ENCODE measurements at regions not wholly inside any gene's neighbourhood (a gene's known extent, or its start where the extent isn't known, plus 50 kb on each side); places are given as distances from the start of the nearest gene placed in this dataset.

DNA sequence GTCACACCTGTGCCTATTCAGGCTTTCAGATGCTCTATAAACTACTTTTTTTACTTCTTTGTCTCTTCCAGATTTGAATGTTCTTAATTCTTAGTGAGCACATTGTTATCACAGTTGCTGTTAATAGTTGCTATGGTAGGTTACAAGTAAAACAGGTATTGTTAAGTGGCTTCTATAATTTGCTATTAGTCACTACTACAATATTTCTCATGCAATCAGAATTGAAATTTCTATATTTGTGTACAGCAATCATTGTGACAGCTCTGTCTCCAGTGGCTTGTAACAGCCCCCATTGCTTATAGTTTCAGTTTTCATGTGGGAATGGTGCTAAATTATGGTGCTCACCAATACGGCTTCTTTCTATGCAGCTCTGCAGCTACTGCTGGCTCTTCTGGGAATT lies 318.4 kb upstream of the GOLIM4 start:
- H3K36me3 Mint-ChIP-seq (ENCODE audit: low read depth): no peaks in the 10 kb centered on the region
- no peak overlapping the region for H3K27ac Mint-ChIP-seq
- no peak overlapping the region for H3K4me3 Mint-ChIP-seq
- DNase-seq: no peak
- no peaks in the 10 kb centered on the region for H3K4me1 Mint-ChIP-seq (ENCODE audit: low read depth)
- H3K27me3 Mint-ChIP-seq: no peaks in the 10 kb centered on the region
- peaks cover 7% of the 10 kb centered on the region for H3K9me3 Mint-ChIP-seq

DNA sequence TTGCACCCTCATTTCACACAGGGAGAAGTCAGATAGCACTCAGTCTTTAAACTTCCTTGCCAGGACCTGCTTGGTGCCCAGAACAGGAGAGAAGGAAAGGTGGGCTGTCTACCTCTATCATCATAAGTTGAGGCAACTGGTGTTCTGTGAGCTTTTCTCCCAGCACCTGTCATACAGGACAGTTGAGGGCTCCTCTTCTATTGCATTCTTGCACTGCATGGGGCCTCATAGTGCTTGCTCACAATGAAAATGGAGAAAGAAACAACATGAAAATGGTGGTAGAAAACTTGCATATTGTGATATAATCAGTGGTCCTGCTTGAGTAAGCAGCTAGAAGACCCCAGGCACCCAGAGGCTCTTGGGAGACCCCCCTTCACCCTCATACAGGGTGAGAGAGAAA lies 311.7 kb upstream of the GOLIM4 start:
- no peaks in the 10 kb centered on the region for H3K36me3 Mint-ChIP-seq (ENCODE audit: low read depth)
- H3K27me3 Mint-ChIP-seq: no peaks in the 10 kb centered on the region
- H3K27ac Mint-ChIP-seq: no peak overlapping the region
- H3K4me3 Mint-ChIP-seq: no peak overlapping the region
- no peak for DNase-seq
- no peaks in the 10 kb centered on the region for H3K4me1 Mint-ChIP-seq (ENCODE audit: low read depth)
- peaks cover 5% of the 10 kb centered on the region for H3K9me3 Mint-ChIP-seq

DNA sequence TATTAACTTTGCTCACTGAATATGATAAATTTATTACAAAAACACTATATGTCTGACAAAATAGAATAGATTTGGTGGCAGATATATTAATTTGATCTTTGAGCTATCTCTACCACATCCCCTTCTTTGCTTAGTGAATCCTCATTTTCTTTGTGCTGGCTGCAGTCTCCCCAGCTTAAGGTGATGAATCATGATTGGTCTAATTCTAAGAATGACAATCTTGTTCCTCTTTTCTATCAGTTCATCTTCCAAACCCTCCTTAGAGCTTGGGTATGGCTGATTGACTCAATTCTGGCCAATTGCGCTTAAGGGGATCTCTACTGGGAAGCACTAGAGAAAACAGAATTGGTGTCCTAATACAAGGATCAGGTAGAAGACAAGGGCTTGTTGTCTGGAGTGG lies 309.6 kb upstream of the GOLIM4 start:
- no peaks in the 10 kb centered on the region for H3K27me3 Mint-ChIP-seq
- H3K27ac Mint-ChIP-seq: no peak overlapping the region
- H3K9me3 Mint-ChIP-seq: peaks cover 6% of the 10 kb centered on the region
- no peaks in the 10 kb centered on the region for H3K36me3 Mint-ChIP-seq (ENCODE audit: low read depth)
- no peak for DNase-seq
- H3K4me1 Mint-ChIP-seq (ENCODE audit: low read depth): no peaks in the 10 kb centered on the region
- H3K4me3 Mint-ChIP-seq: no peak overlapping the region

DNA sequence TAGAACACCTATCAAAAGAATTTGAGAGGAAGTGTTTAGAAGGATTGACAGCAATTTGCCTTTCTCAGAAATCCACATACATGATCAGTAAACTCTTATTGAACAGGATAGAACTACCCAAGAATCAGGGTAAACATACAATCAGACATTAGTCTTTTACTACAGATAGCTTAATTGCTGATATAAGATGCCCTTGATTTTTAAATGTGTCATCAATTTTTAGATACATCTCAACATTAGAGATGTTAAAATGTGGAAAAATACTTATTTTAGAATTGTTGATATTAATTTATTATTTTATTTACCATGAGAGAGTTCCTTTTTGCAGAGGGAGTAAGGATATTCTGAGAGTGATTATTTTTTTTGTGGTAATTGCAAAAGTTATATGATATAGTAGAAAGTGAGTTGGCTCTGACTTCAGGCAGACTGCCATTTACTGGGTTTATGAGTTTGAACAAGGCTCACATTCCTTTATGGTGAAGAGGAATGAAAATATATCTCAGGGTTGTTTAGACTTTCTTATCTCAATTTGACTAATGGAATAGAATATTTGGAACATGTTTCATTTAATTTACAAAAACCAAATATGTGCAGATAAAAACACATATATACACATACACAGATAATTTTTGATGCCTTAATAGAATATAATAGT lies 302.8 kb upstream of the GOLIM4 start:
- no peaks in the 10 kb centered on the region for H3K36me3 Mint-ChIP-seq (ENCODE audit: low read depth)
- DNase-seq: no peak
- no peak overlapping the region for H3K4me3 Mint-ChIP-seq
- H3K9me3 Mint-ChIP-seq: peaks cover 3% of the 10 kb centered on the region
- no peaks in the 10 kb centered on the region for H3K27me3 Mint-ChIP-seq
- no peak overlapping the region for H3K27ac Mint-ChIP-seq
- H3K4me1 Mint-ChIP-seq (ENCODE audit: low read depth): no peaks in the 10 kb centered on the region

DNA sequence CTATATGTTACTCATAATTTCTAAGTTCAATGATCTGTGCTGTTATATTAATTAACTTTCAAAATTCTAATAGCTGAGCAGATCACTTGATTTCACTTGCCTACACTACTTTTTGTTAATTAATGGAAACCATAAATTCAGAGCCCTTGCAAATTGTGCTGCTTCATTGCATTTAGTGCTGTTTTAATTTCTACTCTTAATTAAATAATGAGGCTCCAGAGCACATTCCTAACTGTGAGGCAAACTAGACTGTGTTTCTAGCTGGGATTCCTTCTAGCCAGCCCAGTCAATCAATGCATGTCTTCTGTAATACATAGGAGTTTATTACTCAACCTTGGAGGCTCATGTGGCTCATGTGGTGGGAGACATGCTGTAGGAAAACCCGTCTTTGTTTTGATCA lies 301.1 kb upstream of the GOLIM4 start:
- Mint-ChIP-seq H3K9me3 (no peaks in the 10 kb centered on the region), H3K36me3 (ENCODE audit: low read depth) (no peaks in the 10 kb centered on the region), H3K4me3 (no peak overlapping the region), H3K4me1 (ENCODE audit: low read depth) (no peaks in the 10 kb centered on the region), H3K27me3 (no peaks in the 10 kb centered on the region), H3K27ac (no peak overlapping the region)
- no peak for DNase-seq

DNA sequence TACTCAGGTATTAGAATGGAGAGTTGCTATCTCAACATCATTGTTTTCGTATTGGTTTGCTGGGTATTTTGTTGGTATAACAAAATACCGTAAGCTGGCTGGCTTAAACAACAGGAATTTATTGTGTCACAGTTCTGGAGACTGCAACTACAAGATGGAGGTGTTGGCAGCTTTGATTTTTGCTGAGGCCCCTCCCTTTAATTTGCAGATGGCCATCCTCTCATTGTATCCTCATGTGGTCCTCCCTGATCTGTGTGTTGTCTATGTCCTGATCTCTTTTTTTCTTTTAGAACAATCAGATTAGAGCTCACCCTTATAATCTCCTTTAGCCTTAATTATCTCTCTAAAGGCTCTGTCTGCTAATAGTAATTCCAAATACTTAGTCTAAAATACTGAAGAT lies 299.8 kb upstream of the GOLIM4 start:
- no peak overlapping the region for H3K27ac Mint-ChIP-seq
- no peak overlapping the region for H3K4me3 Mint-ChIP-seq
- no peaks in the 10 kb centered on the region for H3K36me3 Mint-ChIP-seq (ENCODE audit: low read depth)
- no peak for DNase-seq
- H3K27me3 Mint-ChIP-seq: no peaks in the 10 kb centered on the region
- no peaks in the 10 kb centered on the region for H3K9me3 Mint-ChIP-seq
- H3K4me1 Mint-ChIP-seq (ENCODE audit: low read depth): no peaks in the 10 kb centered on the region

DNA sequence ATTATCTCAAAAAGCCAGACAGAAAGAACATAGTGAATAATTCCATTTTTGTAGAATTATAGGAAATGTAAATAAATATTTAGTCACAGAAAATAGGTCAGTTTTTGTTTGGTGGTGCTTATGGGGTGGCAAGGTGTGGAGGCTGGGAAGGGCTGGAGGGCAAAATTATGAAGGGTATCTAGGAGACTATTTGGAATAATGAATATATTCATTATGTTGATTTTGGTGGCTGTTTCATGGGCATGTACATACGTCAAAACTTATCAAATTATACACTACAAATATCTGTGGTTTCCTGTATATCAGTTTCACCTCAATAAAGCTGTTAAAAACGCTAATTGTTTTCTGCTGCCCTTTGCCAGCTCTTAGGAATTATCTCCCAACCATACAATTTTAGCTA lies 298.7 kb upstream of the GOLIM4 start:
- Mint-ChIP-seq H3K4me1 (ENCODE audit: low read depth) (no peaks in the 10 kb centered on the region), H3K27ac (no peak overlapping the region), H3K9me3 (peaks cover 4% of the 10 kb centered on the region), H3K27me3 (no peaks in the 10 kb centered on the region), H3K4me3 (no peak overlapping the region), H3K36me3 (ENCODE audit: low read depth) (no peaks in the 10 kb centered on the region)
- DNase-seq: no peak

DNA sequence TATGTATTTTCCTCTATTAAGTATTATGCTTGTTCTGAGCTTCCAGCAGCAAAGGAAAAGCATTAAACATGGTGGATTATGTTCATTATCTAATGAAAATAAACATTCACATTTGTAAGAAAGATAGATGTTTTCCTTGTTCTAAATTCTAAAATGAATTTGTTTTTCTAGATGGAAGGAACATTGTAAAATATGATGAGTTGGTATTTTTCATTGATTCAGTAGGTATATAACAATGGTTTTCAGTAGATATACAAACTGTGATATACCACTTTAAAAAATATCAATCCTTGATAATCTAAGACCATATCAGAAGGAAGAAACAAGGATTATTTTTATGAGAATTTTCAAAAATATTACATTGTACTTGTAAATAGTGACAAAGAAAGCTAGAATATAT lies 290.6 kb upstream of the GOLIM4 start:
- Mint-ChIP-seq H3K4me3 (no peak overlapping the region), H3K27ac (no peak overlapping the region), H3K27me3 (no peaks in the 10 kb centered on the region), H3K4me1 (ENCODE audit: low read depth) (no peaks in the 10 kb centered on the region), H3K9me3 (peaks cover 17% of the 10 kb centered on the region), H3K36me3 (ENCODE audit: low read depth) (no peaks in the 10 kb centered on the region)
- DNase-seq: no peak

DNA sequence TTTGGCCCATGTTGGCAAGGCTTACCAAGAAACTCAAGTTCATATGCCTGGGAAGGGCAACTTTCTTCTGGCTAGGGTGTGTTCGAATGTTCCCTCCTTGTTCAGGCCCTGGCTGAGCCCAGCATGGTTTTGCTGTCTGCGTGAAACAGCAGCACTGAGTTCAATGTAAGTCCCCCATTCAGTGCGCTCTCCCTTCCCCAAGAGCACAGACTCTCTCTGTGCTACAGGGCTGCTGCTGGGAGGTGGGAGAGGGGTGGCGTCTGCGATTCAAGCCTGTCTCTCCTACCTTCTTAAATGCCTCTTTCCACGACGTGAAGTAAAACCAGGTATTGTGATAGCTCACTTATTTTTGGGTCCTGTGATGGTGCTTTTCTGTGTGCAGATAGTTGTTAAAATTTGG lies 289.3 kb upstream of the GOLIM4 start:
- Mint-ChIP-seq H3K36me3 (ENCODE audit: low read depth) (no peaks in the 10 kb centered on the region), H3K4me3 (no peak overlapping the region), H3K4me1 (ENCODE audit: low read depth) (no peaks in the 10 kb centered on the region), H3K27ac (no peak overlapping the region), H3K27me3 (no peaks in the 10 kb centered on the region), H3K9me3 (peaks cover 15% of the 10 kb centered on the region)
- no peak for DNase-seq

DNA sequence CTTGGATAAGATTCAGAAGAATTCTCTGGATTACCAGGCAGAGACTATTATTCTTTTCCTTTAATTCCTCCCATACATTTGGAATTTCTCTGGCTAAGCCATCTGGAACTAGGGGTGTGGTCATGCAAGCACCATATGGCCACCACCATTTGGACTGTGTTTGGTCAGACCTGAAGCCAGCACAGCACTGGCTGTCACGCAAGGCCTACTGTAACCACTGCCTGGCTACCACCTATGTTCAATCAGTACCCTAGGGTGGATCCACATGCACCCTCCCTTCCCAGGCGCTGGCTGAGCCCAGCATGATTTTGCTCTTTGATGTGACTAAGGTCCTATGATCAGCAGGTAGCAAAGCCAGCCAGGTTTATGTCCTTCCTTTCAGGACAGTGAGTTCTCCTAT lies 287.8 kb upstream of the GOLIM4 start:
- no peak overlapping the region for H3K4me3 Mint-ChIP-seq
- peaks cover 13% of the 10 kb centered on the region for H3K9me3 Mint-ChIP-seq
- H3K27ac Mint-ChIP-seq: no peak overlapping the region
- H3K36me3 Mint-ChIP-seq (ENCODE audit: low read depth): no peaks in the 10 kb centered on the region
- no peaks in the 10 kb centered on the region for H3K27me3 Mint-ChIP-seq
- H3K4me1 Mint-ChIP-seq (ENCODE audit: low read depth): no peaks in the 10 kb centered on the region
- no peak for DNase-seq

DNA sequence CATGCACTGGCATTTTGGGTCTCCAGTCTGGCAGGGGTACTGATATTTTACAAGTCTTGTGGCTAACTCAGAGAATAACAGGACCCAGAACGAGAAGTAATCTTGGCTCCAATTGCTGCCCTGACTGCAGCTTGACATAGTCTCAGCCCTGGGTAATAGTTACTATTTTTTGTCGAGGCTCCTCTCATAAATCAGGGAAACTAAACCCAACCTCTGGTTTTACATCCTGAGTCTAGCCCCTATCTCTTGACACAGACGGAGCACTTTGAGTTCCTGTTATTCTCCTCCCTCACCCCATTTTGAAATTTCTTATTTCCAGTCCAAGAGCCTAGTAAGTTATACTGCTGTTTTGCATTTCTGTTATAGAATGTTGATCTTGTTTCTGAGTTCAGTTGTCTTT lies 276.1 kb upstream of the GOLIM4 start:
- H3K27me3 Mint-ChIP-seq: no peaks in the 10 kb centered on the region
- no peaks in the 10 kb centered on the region for H3K4me1 Mint-ChIP-seq (ENCODE audit: low read depth)
- H3K36me3 Mint-ChIP-seq (ENCODE audit: low read depth): no peaks in the 10 kb centered on the region
- DNase-seq: no peak
- no peak overlapping the region for H3K4me3 Mint-ChIP-seq
- H3K9me3 Mint-ChIP-seq: peaks cover 7% of the 10 kb centered on the region
- no peak overlapping the region for H3K27ac Mint-ChIP-seq

DNA sequence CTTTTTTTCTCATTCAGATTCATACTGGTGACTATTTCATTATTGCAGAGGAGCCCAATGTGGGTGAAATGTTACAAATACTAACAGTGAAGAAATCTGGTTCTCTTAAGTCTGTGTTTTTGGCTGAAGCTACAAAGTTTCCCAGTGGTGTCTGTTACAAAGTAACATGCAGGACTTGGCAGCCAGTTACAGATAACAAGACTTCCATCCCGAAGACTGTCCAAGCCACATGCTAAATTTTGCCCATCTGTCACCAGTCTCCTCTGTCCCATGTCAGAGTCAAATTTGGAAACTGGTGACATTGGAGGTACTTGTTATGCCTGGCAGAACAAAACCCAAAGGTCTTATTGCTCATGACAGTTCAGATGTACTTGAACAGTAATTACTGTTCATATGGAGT lies 269.2 kb upstream of the GOLIM4 start:
- no peaks in the 10 kb centered on the region for H3K36me3 Mint-ChIP-seq (ENCODE audit: low read depth)
- H3K4me1 Mint-ChIP-seq (ENCODE audit: low read depth): no peaks in the 10 kb centered on the region

DNA sequence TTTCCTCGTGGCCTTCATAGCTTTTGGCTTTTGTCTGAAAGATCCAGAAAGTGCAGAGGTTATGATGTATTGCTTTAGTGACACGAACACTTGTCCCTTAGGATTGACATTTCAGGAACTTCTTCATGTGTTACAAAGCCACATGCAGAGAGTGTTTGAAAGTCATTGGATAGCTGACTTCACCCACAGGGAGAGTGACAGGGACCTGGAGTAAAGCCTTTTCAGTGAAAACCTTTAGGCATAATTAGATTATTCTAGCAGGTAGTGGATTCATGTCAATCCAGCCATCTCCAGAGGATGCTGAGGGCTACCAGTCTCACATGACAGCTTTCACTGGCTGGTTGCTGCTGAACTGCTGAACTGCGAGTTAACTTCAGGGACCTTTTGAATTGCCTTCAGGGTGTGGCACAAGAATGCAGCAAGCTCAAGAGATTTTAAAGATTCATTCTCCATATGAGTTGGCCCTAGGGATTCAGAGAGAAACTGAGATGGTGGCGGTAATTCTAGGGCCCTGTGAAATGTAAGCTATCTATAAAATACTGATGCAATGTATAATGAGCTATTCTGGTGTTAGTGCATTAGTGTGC lies 267.0 kb upstream of the GOLIM4 start:
- no peaks in the 10 kb centered on the region for H3K27me3 Mint-ChIP-seq
- DNase-seq: no peak
- no peaks in the 10 kb centered on the region for H3K4me1 Mint-ChIP-seq (ENCODE audit: low read depth)
- H3K36me3 Mint-ChIP-seq (ENCODE audit: low read depth): no peaks in the 10 kb centered on the region
- H3K27ac Mint-ChIP-seq: no peak overlapping the region
- no peak overlapping the region for H3K4me3 Mint-ChIP-seq
- H3K9me3 Mint-ChIP-seq: peaks cover 5% of the 10 kb centered on the region

More for the DNA sequence above, 269.2 kb upstream of the GOLIM4 start:
- no peak for DNase-seq
- Mint-ChIP-seq H3K27me3 (no peaks in the 10 kb centered on the region), H3K27ac (no peak overlapping the region), H3K4me3 (no peak overlapping the region), H3K9me3 (peaks cover 5% of the 10 kb centered on the region)

DNA sequence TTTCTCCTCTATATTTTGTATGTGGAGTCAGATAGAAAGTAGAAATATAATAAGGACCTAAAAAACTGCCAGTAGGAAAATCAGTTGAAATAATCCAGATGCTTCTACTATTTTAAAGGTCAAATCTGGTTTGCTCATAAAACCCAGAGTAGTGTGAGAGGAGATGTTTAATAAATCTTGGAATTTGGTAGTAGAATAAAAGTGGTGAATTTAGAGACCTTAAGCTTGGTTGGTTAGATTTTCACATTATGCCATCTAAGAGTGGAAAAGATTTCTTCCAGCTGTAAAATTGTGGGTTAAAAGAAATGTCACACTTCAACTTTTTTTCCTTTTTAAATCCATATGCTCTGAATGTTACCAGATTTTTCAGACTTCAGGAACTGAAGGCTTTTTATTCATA lies 266.4 kb upstream of the GOLIM4 start:
- Mint-ChIP-seq H3K36me3 (ENCODE audit: low read depth) (no peaks in the 10 kb centered on the region), H3K4me3 (no peak overlapping the region), H3K9me3 (peaks cover 3% of the 10 kb centered on the region), H3K27ac (no peak overlapping the region), H3K4me1 (ENCODE audit: low read depth) (no peaks in the 10 kb centered on the region), H3K27me3 (no peaks in the 10 kb centered on the region)
- DNase-seq: no peak

DNA sequence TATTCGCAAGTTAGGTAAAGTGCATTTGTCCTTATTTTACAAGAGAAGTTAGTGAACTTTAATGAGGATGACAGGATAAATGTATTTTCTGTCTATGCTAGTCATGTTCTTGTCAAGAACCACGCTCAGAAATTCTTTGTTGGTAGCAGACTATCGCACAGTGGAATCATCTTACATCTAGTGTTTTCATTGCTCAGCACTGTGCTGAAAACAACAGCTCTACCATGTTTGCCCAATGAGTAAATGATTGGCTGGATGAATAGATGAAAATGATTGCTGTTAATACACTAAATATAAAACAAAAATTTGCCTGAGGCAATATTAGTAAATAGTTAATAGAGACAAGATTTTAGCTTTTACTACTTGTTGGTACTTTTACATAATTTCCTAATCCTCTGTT lies 265.3 kb upstream of the GOLIM4 start:
- Mint-ChIP-seq H3K27ac (no peak overlapping the region), H3K27me3 (no peaks in the 10 kb centered on the region), H3K4me3 (no peak overlapping the region), H3K36me3 (ENCODE audit: low read depth) (no peaks in the 10 kb centered on the region), H3K9me3 (no peaks in the 10 kb centered on the region), H3K4me1 (ENCODE audit: low read depth) (no peaks in the 10 kb centered on the region)
- DNase-seq: no peak
